GM18951 (cell line): ENCODE measurements at regions not wholly inside any gene's neighbourhood (a gene's known extent, or its start where the extent isn't known, plus 50 kb on each side); places are given as distances from the start of the nearest gene placed in this dataset.

Experiments
- POLR2A ChIP-seq: IDR thresholded peaks from 4 replicates; pipeline ENCODE4 v1.6.1; 2011; ENCODE audit warnings: mild to moderate bottlenecking; ENCODE audit not compliant: insufficient read length, insufficient read depth; ENCODE audit errors: extremely low read depth
- in situ Hi-C: fragments of 300-500 bp; cut with MboI; formaldehyde crosslinking; loops from one replicate; pipeline ENCODE4 v1.12.0; 2022; ENCODE audit warnings: low sequenced_read_pairs, mixed read lengths, inconsistent platforms; ENCODE audit not compliant: unreplicated experiment

- in situ Hi-C loops, result no loop called here
- TF ChIP-seq POLR2A, result no peak
Observed at GRCh38 chr15:96217983-96218382, 112.5 kb upstream of the NR2F2 start.

- in situ Hi-C loops, result no loop called here
- TF ChIP-seq POLR2A, result no peak
Observed at GRCh38 chr15:96218623-96219455, 111.7 kb upstream of the NR2F2 start.

DNA sequence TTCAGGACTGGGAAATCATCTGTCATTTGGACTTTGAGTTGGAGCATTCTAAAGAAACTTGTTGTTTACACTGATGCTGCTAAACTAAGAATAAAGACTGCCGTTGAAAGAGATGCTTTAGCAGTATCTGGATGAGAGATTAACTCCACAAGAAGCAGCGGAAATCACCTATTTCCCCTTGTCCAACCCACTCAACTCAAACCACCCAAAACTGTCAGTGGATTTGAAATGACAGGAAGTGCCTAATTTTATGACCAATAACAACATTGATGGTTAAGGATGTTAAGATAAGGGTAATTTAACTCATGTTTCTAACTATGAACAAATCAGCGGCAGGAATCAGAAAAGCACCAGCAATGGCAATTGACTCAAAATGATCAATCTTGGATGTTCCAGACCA is 110.8 kb upstream of the NR2F2 start:
- TF ChIP-seq POLR2A, result no peak
- in situ Hi-C loops, result no loop called here

- TF ChIP-seq POLR2A, result no peak
- in situ Hi-C loops, result no loop called here
Observed at GRCh38 chr15:96220657-96221056, 109.8 kb upstream of the NR2F2 start.

- in situ Hi-C loops, result no loop called here
- TF ChIP-seq POLR2A, result no peak
Observed at GRCh38 chr15:96222981-96223380, 107.5 kb upstream of the NR2F2 start.

DNA sequence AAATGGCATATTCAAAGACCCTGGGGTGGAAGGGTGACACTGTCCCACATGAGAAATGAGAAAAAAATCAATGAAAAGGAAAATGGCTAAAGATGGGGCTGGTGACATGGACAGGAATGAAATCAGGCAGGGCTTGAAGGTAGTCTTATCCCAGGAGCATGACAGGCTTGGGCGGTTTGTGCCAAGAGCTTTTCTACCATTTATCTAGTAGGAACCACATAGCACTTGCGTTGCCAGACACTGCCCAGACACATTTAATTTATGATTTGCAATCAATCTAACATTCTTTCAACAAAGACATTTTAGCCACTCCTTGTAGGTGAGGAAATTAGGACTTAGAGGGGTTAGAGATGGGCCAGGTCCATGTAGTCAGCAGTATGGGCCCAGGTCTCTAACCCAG is 106.6 kb upstream of the NR2F2 start:
- in situ Hi-C loops, result no loop called here
- TF ChIP-seq POLR2A, result no peak

DNA sequence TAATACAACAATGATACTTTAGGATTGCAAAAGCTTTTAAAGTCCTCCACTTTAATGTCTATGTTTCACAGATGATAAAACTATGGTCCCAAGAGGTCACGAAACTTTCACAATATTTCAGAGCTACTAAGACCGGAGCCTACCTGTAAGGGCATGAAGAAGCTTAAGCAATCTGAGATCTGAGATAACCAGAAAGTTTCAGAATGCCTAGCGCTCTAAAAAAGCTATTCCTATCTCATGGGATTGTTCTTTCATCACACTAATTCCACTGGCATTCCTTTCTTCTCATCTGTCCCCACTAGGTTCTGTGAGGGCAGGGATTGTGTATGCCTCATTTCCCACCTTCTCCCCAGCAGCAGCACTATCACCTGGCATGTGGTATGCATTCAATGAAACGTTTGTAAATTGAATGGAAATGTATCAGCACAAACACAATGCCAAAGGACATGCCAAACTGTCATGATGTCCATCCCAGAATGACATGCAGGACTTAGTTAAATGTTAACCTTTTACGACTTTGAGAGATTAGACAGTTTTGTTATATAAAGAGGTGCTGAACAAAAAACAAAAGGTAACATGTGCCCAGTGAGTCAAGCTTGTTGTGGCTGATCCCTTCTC is 104.7 kb upstream of the NR2F2 start:
- no peak for TF ChIP-seq POLR2A

DNA sequence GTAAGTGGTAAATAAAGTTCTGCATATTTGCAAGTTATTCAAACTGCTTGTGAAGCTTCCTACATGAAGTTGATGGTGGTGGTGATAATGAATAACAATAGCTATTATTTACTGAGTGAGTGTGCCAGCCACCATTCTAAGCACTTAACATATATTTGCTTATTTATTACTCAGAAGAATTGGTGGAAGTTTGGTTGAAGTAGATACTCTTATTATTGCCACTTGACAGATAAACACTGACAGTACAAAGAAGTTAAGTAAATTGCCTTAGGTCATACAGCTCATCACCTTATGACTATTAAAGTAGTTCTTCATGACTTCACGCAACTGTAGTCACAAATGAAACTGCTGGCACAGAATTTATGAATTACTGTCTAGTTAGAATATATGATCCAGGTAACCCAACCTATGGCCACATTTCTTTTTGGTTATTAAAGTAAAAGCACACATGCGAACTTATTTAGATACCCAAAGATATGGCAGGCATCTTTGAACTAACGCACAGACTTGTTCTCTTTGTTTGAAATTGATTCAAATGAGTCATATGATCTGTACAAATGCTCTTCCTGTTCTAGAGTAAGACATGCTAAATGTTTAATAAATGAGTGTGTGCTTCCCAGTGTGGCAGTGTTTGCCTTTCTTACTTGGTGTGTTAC is 99.8 kb upstream of the NR2F2 start:
- in situ Hi-C loops, result no loop called here
- TF ChIP-seq POLR2A, result no peak

More for the DNA sequence above, 104.7 kb upstream of the NR2F2 start:
- in situ Hi-C loops, result no loop called here

GRCh38 chr15:96232335-96232734 is 98.2 kb upstream of the NR2F2 start:
- in situ Hi-C loops, result no loop called here
- no peak for TF ChIP-seq POLR2A

DNA sequence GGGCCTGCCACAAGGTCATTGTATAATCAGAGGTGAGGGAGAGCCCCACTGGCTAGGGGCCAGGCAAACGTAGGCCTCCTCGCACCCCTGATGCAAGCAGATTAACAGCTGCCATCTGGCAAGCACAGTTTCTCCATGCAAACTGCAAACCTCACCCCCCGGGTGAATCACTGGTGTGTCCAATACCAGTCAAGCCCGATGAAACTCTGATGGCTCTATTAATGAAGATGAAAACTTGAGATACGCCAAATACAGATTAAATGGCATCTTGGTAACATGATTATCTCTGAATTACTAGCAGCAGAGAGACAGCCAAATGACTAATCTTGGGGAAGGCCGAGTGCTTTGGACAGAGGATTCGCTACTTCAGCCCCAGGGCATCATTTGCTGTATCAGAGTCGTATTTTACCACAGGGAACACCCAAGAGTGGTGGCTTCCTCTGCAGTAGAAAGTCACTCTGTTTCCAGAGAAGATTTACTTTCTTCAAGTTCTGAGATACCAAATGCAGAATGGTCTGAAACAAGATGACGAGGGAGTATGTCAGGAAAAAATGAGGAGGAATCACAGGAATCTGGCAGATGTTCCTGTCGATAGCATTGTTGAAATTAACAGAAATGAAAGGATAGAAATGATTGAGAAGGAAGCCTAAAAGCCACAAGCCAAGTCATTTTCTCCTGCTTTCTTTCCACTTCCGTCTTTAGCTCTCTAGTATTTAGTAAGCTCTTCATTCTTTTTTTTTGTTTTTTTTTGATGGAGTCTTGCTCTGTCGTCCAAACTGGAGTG is 96.2 kb upstream of the NR2F2 start:
- TF ChIP-seq POLR2A, result no peak
- in situ Hi-C loops, result no loop called here

- in situ Hi-C loops, result no loop called here
Observed at GRCh38 chr15:96237002-96237401, 93.5 kb upstream of the NR2F2 start.

GRCh38 chr15:96242761-96243160 is 87.7 kb upstream of the NR2F2 start:
- no peak for TF ChIP-seq POLR2A
- in situ Hi-C loops, result no loop called here

More at GRCh38 chr15:96237002-96237401, 93.5 kb upstream of the NR2F2 start:
- TF ChIP-seq POLR2A, result no peak

- in situ Hi-C loops, result no loop called here
- TF ChIP-seq POLR2A, result no peak
Observed at GRCh38 chr15:96243701-96244100, 86.8 kb upstream of the NR2F2 start.

GRCh38 chr15:96245252-96245651 is 85.2 kb upstream of the NR2F2 start:
- no peak for TF ChIP-seq POLR2A
- in situ Hi-C loops, result no loop called here
